ENCODE measurements at regions not wholly inside any gene's neighbourhood (a gene's known extent, or its start where the extent isn't known, plus 50 kb on each side); places are given as distances from the start of the nearest gene placed in this dataset.

GRCh38 chr5:158436271-158437065 lies 577.5 kb upstream of the CLINT1 start:
- no peak for DNase-seq

GRCh38 chr5:158435161-158435616 lies 576.2 kb upstream of the CLINT1 start:
- no peak for DNase-seq

- no peak for DNase-seq
Observed at GRCh38 chr5:158434749-158435148, 575.8 kb upstream of the CLINT1 start.

- no peak for DNase-seq
Observed at GRCh38 chr5:158433634-158434033, 574.7 kb upstream of the CLINT1 start.

- no peak for DNase-seq
Observed at GRCh38 chr5:158431369-158432029, 572.6 kb upstream of the CLINT1 start.

GRCh38 chr5:158430798-158431167 lies 571.8 kb upstream of the CLINT1 start:
- DNase-seq = no peak

- DNase-seq = no peak
Observed at GRCh38 chr5:158430166-158430797, 571.3 kb upstream of the CLINT1 start.

- no peak for DNase-seq
Observed at GRCh38 chr5:158429564-158429963, 570.6 kb upstream of the CLINT1 start.

- no peak for DNase-seq
Observed at GRCh38 chr5:158423623-158424200, 564.8 kb upstream of the CLINT1 start.

- no peak for DNase-seq
Observed at GRCh38 chr5:158422653-158423515, 563.9 kb upstream of the CLINT1 start.

GRCh38 chr5:158421319-158421718 lies 562.4 kb upstream of the CLINT1 start:
- no peak for DNase-seq

- no peak for DNase-seq
Observed at GRCh38 chr5:158419186-158419585, 560.2 kb upstream of the CLINT1 start.

- DNase-seq = no peak
Observed at GRCh38 chr5:158414780-158415179, 555.8 kb upstream of the CLINT1 start.

GRCh38 chr5:158414333-158414762 lies 555.4 kb upstream of the CLINT1 start:
- DNase-seq = no peak

GRCh38 chr5:158413122-158413680 lies 554.3 kb upstream of the CLINT1 start:
- no peak for DNase-seq

- no peak for DNase-seq
Observed at GRCh38 chr5:158410976-158411375, 552.0 kb upstream of the CLINT1 start.

- no peak for DNase-seq
Observed at GRCh38 chr5:158409507-158409906, 550.6 kb upstream of the CLINT1 start.

- DNase-seq = no peak
Observed at GRCh38 chr5:158407824-158408195, 548.9 kb upstream of the CLINT1 start.

- no peak for DNase-seq
Observed at GRCh38 chr5:158406884-158407823, 548.2 kb upstream of the CLINT1 start.

- no peak for DNase-seq
Observed at GRCh38 chr5:158398360-158399201, 539.6 kb upstream of the CLINT1 start.
